HCT116 (cell line): ENCODE measurements at regions not wholly inside any gene's neighbourhood (a gene's known extent, or its start where the extent isn't known, plus 50 kb on each side); places are given as distances from the start of the nearest gene placed in this dataset.

Source experiments
- ATAC-seq: fragments of 200-7000 bp; cut with Tn5 transposase; 2 replicates; pipeline ENCODE4 v1.9.1; 2020; ENCODE audit warnings: mild to moderate bottlenecking, moderate library complexity
- BruUV-seq: library from RNA; stranded (reverse); fragments of 400-500 nt; replicated peaks from 2 replicates; lab custom pipeline; 2021; lab: Mats Ljungman, UMichigan
- CTCF ChIA-PET: fragments of 300-600 bp; sonication (Branson Sonifier 250); formaldehyde crosslinking; loops from one replicate; lab custom pipeline; 2021; ENCODE audit warnings: antibody characterized with exemption; lab: Charles Lee
- POLR2A ChIA-PET: fragments of 300-600, 350-600 bp; sonication (Branson Sonifier 250); formaldehyde crosslinking; loops from one replicate; lab custom pipeline; 2021; ENCODE audit warnings: antibody characterized with exemption; lab: Charles Lee
- RAD21 ChIA-PET, 2 experiments: fragments of 300-600 bp; sonication (Branson Sonifier 250); formaldehyde crosslinking; loops; one replicate each; lab custom pipeline; 2023; ENCODE audit warnings: low total read pairs in 2 of 2; ENCODE audit not compliant: uncharacterized antibody in 2 of 2, unreplicated experiment in 2 of 2, low non-redundant PET in 1 of 2; lab: Charles Lee
- DNase-seq: peaks from one replicate; pipeline ENCODE4 v3.0.0-alpha.2; 2010; ENCODE audit warnings: low read depth, low spot score
- H2AFZ ChIP-seq: fragments of 200-600 bp; shearing (Covaris generic), sonication (generic); 2 replicates; pipeline ENCODE4 v1.6.1; 2017; ENCODE audit warnings: low read depth, mixed run types, mixed read lengths, antibody characterized with exemption, low read length; ENCODE audit not compliant: poor library complexity, severe bottlenecking
- H3K27ac ChIP-seq: 2 replicates; pipeline ENCODE4 v1.5.1; 2012; ENCODE audit warnings: low read depth, low read length
- H3K27me3 ChIP-seq: fragments of 200-600 bp; sonication (generic); 2 replicates; pipeline ENCODE4 v1.6.1; 2016; ENCODE audit warnings: mixed run types, low read length, mixed read lengths; ENCODE audit not compliant: insufficient read depth
- H3K36me3 ChIP-seq, 2 experiments: fragments of 200-500 bp in 1 of 2; fragments of 200-600 bp in 1 of 2; sonication (Bioruptor generic) in 1 of 2; sonication (generic) in 1 of 2; 2 replicates each; pipeline versions ENCODE4 v1.5.1 to v1.6.1; 2014 to 2016; ENCODE audit warnings: low read length in 2 of 2, inconsistent platforms in 1 of 2, mixed read lengths in 1 of 2, mixed run types in 1 of 2; ENCODE audit not compliant: insufficient read depth in 2 of 2, control insufficient read depth in 1 of 2
- H3K4me1 ChIP-seq, 2 experiments: fragments of 200-600 bp in 1 of 2; sonication (generic) in 1 of 2; 2 replicates each; pipeline versions ENCODE4 v1.5.1 to v1.6.1; 2012 to 2017; ENCODE audit warnings: low read length in 2 of 2, inconsistent platforms in 1 of 2, mild to moderate bottlenecking in 1 of 2, mixed read lengths in 1 of 2, mixed run types in 1 of 2, moderate library complexity in 1 of 2; ENCODE audit not compliant: insufficient read depth in 2 of 2, control insufficient read depth in 1 of 2
- H3K4me2 ChIP-seq: fragments of 200-600 bp; sonication (generic); 2 replicates; pipeline ENCODE4 v1.6.1; 2017; ENCODE audit warnings: mixed run types, low read length, mixed read lengths
- H3K4me3 ChIP-seq, 2 experiments: fragments of 200-600 bp in 1 of 2; sonication (generic) in 1 of 2; replicated peaks in 1 of 2; 2 replicates each; pipeline ENCODE4 v1.5.1; 2011 to 2016; ENCODE audit warnings: low read length in 2 of 2, control low read depth in 1 of 2, low read depth in 1 of 2, mild to moderate bottlenecking in 1 of 2, mixed read lengths in 1 of 2, mixed run types in 1 of 2
- H3K79me2 ChIP-seq: fragments of 200-600 bp; sonication (generic); 2 replicates; pipeline ENCODE4 v1.6.1; 2017; ENCODE audit warnings: mild to moderate bottlenecking, mixed run types, low read length, moderate library complexity, mixed read lengths; ENCODE audit not compliant: insufficient read depth
- H3K9ac ChIP-seq: fragments of 200-600 bp; sonication (generic); 2 replicates; pipeline ENCODE4 v1.6.1; 2016; ENCODE audit warnings: low read length, mixed read lengths
- H3K9me2 ChIP-seq: fragments of 200-600 bp; sonication (generic), shearing (Covaris generic); 2 replicates; pipeline ENCODE4 v1.6.1; 2017; ENCODE audit warnings: mixed run types, mild to moderate bottlenecking, moderate library complexity; ENCODE audit not compliant: insufficient read depth
- H3K9me3 ChIP-seq, 2 experiments: fragments of 200-500 bp in 1 of 2; fragments of 200-600 bp in 1 of 2; sonication (Bioruptor generic) in 1 of 2; sonication (generic) in 1 of 2; 2 replicates each; pipeline ENCODE4 v1.6.1; 2014 to 2017; ENCODE audit warnings: low read length in 2 of 2, mixed read lengths in 2 of 2, inconsistent platforms in 1 of 2, low read depth in 1 of 2, mild to moderate bottlenecking in 1 of 2, mixed run types in 1 of 2, moderate library complexity in 1 of 2; ENCODE audit not compliant: control insufficient read depth in 1 of 2, insufficient read depth in 1 of 2
- H4K20me1 ChIP-seq: fragments of 200-600 bp; sonication (generic), shearing (Covaris generic); 2 replicates; pipeline ENCODE4 v1.6.1; 2017; ENCODE audit warnings: mixed run types, mild to moderate bottlenecking, moderate library complexity; ENCODE audit not compliant: insufficient read depth
- ATF3 ChIP-seq: IDR thresholded peaks from 2 replicates; pipeline ENCODE4 v1.6.1; 2012
- CEBPB ChIP-seq: IDR thresholded peaks from 2 replicates; pipeline ENCODE4 v1.6.1; 2012; ENCODE audit warnings: low read depth
- CTCF ChIP-seq, 3 experiments: fragments of 200-600 bp in 1 of 3; sonication (generic) in 1 of 3; IDR thresholded peaks in 2 of 3; conservative IDR thresholded peaks in 1 of 3; 2 replicates each; pipeline ENCODE4 v1.5.1; 2012 to 2017; ENCODE audit warnings: low read depth in 2 of 3, low read length in 2 of 3, antibody characterized with exemption in 1 of 3, borderline replicate concordance in 1 of 3, control low read depth in 1 of 3, mild to moderate bottlenecking in 1 of 3, mixed read lengths in 1 of 3, mixed run types in 1 of 3, moderate library complexity in 1 of 3; ENCODE audit not compliant: insufficient read depth in 1 of 3
- ELF1 ChIP-seq: IDR thresholded peaks from 2 replicates; pipeline ENCODE4 v1.6.1; 2012; ENCODE audit warnings: low read depth, borderline replicate concordance
- EZH2 ChIP-seq: fragments of 200-600 bp; sonication (generic); IDR thresholded peaks from 2 replicates; pipeline ENCODE4 v1.6.1; 2017; ENCODE audit warnings: antibody characterized with exemption, mixed run types
- JUND ChIP-seq: IDR thresholded peaks from 2 replicates; pipeline ENCODE4 v1.6.1; 2012
- POLR2A ChIP-seq: IDR thresholded peaks from 2 replicates; pipeline ENCODE4 v1.7.0; 2011; ENCODE audit warnings: borderline replicate concordance; ENCODE audit not compliant: insufficient read depth, insufficient read length; ENCODE audit errors: extremely low read depth
- POLR2AphosphoS5 ChIP-seq: IDR thresholded peaks from 2 replicates; pipeline ENCODE4 v1.6.1; 2011; ENCODE audit warnings: mild to moderate bottlenecking, low read depth, low read length, moderate library complexity
- RAD21 ChIP-seq: IDR thresholded peaks from 2 replicates; pipeline ENCODE4 v1.6.1; 2012; ENCODE audit warnings: low read depth, mild to moderate bottlenecking
- REST ChIP-seq: IDR thresholded peaks from 2 replicates; pipeline ENCODE4 v1.6.1; 2012; ENCODE audit warnings: low read depth
- SP1 ChIP-seq: IDR thresholded peaks from 2 replicates; pipeline ENCODE4 v1.6.1; 2012; ENCODE audit warnings: low read depth
- SRF ChIP-seq: IDR thresholded peaks from 2 replicates; pipeline ENCODE4 v1.6.1; 2012; ENCODE audit warnings: low read depth
- TCF7L2 ChIP-seq: IDR thresholded peaks from 2 replicates; pipeline ENCODE4 v1.7.0; 2011; ENCODE audit warnings: borderline replicate concordance, inconsistent platforms; ENCODE audit not compliant: insufficient read depth, insufficient read length; ENCODE audit errors: extremely low read depth
- YY1 ChIP-seq: IDR thresholded peaks from 2 replicates; pipeline ENCODE4 v1.6.1; 2011; ENCODE audit warnings: low read length, low read depth, moderate library complexity, mild to moderate bottlenecking; ENCODE audit not compliant: insufficient replicate concordance; ENCODE audit errors: extremely low read depth
- ZFX ChIP-seq: fragments of 450-650 bp; IDR thresholded peaks from 2 replicates; pipeline ENCODE4 v1.6.1; 2017
- ZNF274 ChIP-seq: fragments of 200-500 bp; sonication (Bioruptor generic); IDR thresholded peaks from 2 replicates; pipeline ENCODE4 v1.6.1; 2014; ENCODE audit warnings: mild to moderate bottlenecking, low read depth, low read length, inconsistent platforms
- intact Hi-C: fragments of 100-400 bp; cut with micrococcal nuclease; formaldehyde crosslinking; loops from 2 replicates; pipeline ENCODE4 v1.10.0; 2022

GRCh38 chr12:85516039-85516438, 236.0 kb downstream of the ALX1 start:
- no peaks in the 10 kb centered on the region for H3K36me3 ChIP-seq
- no peaks in the 10 kb centered on the region for H3K9me2 ChIP-seq
- no peak overlapping the region for H3K4me2 ChIP-seq
- H3K9ac ChIP-seq = no peak overlapping the region
- ChIA-PET POLR2A (no interaction called here), CTCF (no interaction called here)
- H3K4me1 ChIP-seq = no peaks in the 10 kb centered on the region
- no peaks in the 10 kb centered on the region for H4K20me1 ChIP-seq
- no TSS peak for BruUV-seq
- intact Hi-C loops = no loop called here
- no peak overlapping the region for H3K4me3 ChIP-seq
- H3K9me3 ChIP-seq = no peaks in the 10 kb centered on the region
- no peak for TF ChIP-seq CTCF (IDR thresholded peaks at IDR 0.05 in 2 of 3, conservative IDR thresholded peaks at IDR 0.05 in 1 of 3; ENCODE audit: borderline replicate concordance in 1 of 3, insufficient read depth in 1 of 3, low read depth in 2 of 3, low read length in 2 of 3)
- TF ChIP-seq, all 23 proteins: peak for 0
- H3K27ac ChIP-seq = no peak overlapping the region
- H3K79me2 ChIP-seq = no peaks in the 10 kb centered on the region
- ATAC-seq (no peak), DNase-seq (no peak)
- H3K27me3 ChIP-seq = no peaks in the 10 kb centered on the region
- H2AFZ ChIP-seq = no peak overlapping the region
- RAD21 ChIA-PET = no interaction called here

- Histone ChIP-seq H3K9me2 (no peaks in the 10 kb centered on the region), H3K27ac (no peak overlapping the region), H3K9ac (no peak overlapping the region), H4K20me1 (no peaks in the 10 kb centered on the region), H3K4me3 (no peak overlapping the region), H3K9me3 (no peaks in the 10 kb centered on the region), H3K79me2 (no peaks in the 10 kb centered on the region), H3K4me2 (no peak overlapping the region), H3K27me3 (no peaks in the 10 kb centered on the region), H3K4me1 (no peaks in the 10 kb centered on the region), H3K36me3 (no peaks in the 10 kb centered on the region), H2AFZ (no peak overlapping the region)
- BruUV-seq = no TSS peak
- no peak for ATAC-seq
- DNase-seq = no peak
- intact Hi-C loops = no loop called here
- ChIA-PET RAD21 (no interaction called here), POLR2A (no interaction called here), CTCF (no interaction called here)
- no peak for TF ChIP-seq SP1
- TF ChIP-seq ZNF274 = no peak
- TF ChIP-seq POLR2AphosphoS5 = no peak
- no peak for TF ChIP-seq JUND
- no peak for TF ChIP-seq REST
- TF ChIP-seq ZFX = no peak
- TF ChIP-seq EZH2 = no peak
- TF ChIP-seq POLR2A = no peak
- TF ChIP-seq RAD21 = no peak
- no peak for TF ChIP-seq ATF3
- no peak for TF ChIP-seq ELF1
- TF ChIP-seq TCF7L2 = no peak
- no peak for TF ChIP-seq YY1
- no peak for TF ChIP-seq SRF
- TF ChIP-seq CEBPB = no peak
Measured at GRCh38 chr12:85516667-85517325, 236.8 kb downstream of the ALX1 start.
